Kidney (tissue), 13 donors: ENCODE measurements at regions not wholly inside any gene's neighbourhood (a gene's known extent, or its start where the extent isn't known, plus 50 kb on each side); places are given as distances from the start of the nearest gene placed in this dataset.
"Not testable (repeated sequence)": the region's sequence is repeated elsewhere in the genome, so short reads cannot be mapped to it uniquely, and the experiment has no call there.

Experiments used
- DNase-seq, 5 donors: peaks; one replicate each; pipeline ENCODE4 v3.0.0-alpha.2; 2013 to 2020
- FAIRE-seq: peaks from 2 replicates; lab custom pipeline; 2012; peaks lifted over from hg19 to GRCh38; lab: Jason Lieb, UNC
- H3K27ac ChIP-seq, 2 donors: one replicate each; pipeline ENCODE4 v1.7.0; 2013; ENCODE audit warnings: low read depth in 2 of 2, low read length in 2 of 2, inconsistent platforms in 1 of 2
- H3K27me3 ChIP-seq: one replicate; pipeline ENCODE4 v1.7.1; 2013; ENCODE audit warnings: low read length, inconsistent platforms; ENCODE audit not compliant: control insufficient read depth, insufficient read depth
- H3K36me3 ChIP-seq, 3 donors: one replicate each; pipeline versions ENCODE4 v1.7.0 to v1.7.1; 2013; ENCODE audit warnings: low read length in 3 of 3, control low read depth in 1 of 3, inconsistent platforms in 1 of 3; ENCODE audit not compliant: insufficient read depth in 3 of 3, control insufficient read depth in 2 of 3
- H3K4me1 ChIP-seq, 3 donors: one replicate each; pipeline versions ENCODE4 v1.7.0 to v1.7.1; 2013; ENCODE audit warnings: low read length in 3 of 3, inconsistent platforms in 1 of 3, low read depth in 1 of 3; ENCODE audit not compliant: control insufficient read depth in 2 of 3, insufficient read depth in 2 of 3
- H3K4me3 ChIP-seq, 3 donors: one replicate each; pipeline versions ENCODE4 v1.7.0 to v1.8.1; 2013; ENCODE audit warnings: low read length in 3 of 3, control low read depth in 1 of 3, inconsistent platforms in 1 of 3
- H3K9ac ChIP-seq, 3 donors: one replicate each; pipeline versions ENCODE4 v1.7.0 to v1.7.1; 2013; ENCODE audit warnings: low read length in 3 of 3, control low read depth in 1 of 3, inconsistent platforms in 1 of 3
- H3K9me3 ChIP-seq, 3 donors: one replicate each; pipeline versions ENCODE4 v1.7.0 to v1.7.1; 2013; ENCODE audit warnings: low read length in 3 of 3, control low read depth in 1 of 3, inconsistent platforms in 1 of 3; ENCODE audit not compliant: control insufficient read depth in 2 of 3, insufficient read depth in 1 of 3
- CTCF ChIP-seq: IDR thresholded peaks from 3 replicates; pipeline ENCODE4 v1.5.1; 2012; ENCODE audit warnings: mild to moderate bottlenecking, moderate library complexity, borderline replicate concordance; ENCODE audit not compliant: insufficient read depth; ENCODE audit errors: extremely low read depth
- intact Hi-C: fragments of 100-400 bp; cut with DNase I; formaldehyde crosslinking; loops from one replicate; pipeline ENCODE4 v1.11.1; 2022
- donor health status: control.
- donor health status: control.
- donor health status: control.
- donor health status: control.
- donor health status: control.
- donor health status: DM: yes; HTN: yes; CAD: no.
- donor health status: Normal renal cell carcinoma (clear cell type).

- Histone ChIP-seq H3K4me1 (no peaks in the 10 kb centered on the region), H3K4me3 (no peak overlapping the region), H3K36me3 (no peaks in the 10 kb centered on the region), H3K27ac (no peak overlapping the region), H3K27me3 (no peaks in the 10 kb centered on the region), H3K9ac (no peak overlapping the region), H3K9me3 (no peaks in the 10 kb centered on the region)
- no peak for TF ChIP-seq CTCF
- intact Hi-C loops: no loop called here
- FAIRE-seq: no peak
- no peak for DNase-seq
These were observed 901.7 kb downstream of the PLOD2 start for GRCh38 chr3:145259166-145259880.

- H3K9me3 ChIP-seq, H3K27ac ChIP-seq, DNase-seq, H3K4me1 ChIP-seq, H3K27me3 ChIP-seq, H3K36me3 ChIP-seq, FAIRE-seq, intact Hi-C loops, H3K4me3 ChIP-seq, H3K9ac ChIP-seq: not testable (repeated sequence)
These were observed 897.5 kb downstream of the PLOD2 start for GRCh38 chr3:145263458-145263857.

GRCh38 chr3:145266368-145266767 is 894.6 kb downstream of the PLOD2 start:
- TF ChIP-seq CTCF: no peak
- peaks cover 0 to 2% (median 0%) of the 10 kb centered on the region in 3 donors for H3K9me3 ChIP-seq
- no peak overlapping the region for H3K4me3 ChIP-seq
- no peak for FAIRE-seq
- DNase-seq: no peak
- H3K4me1 ChIP-seq: no peaks in the 10 kb centered on the region
- intact Hi-C loops: no loop called here
- H3K27ac ChIP-seq: no peak overlapping the region
- no peaks in the 10 kb centered on the region for H3K27me3 ChIP-seq
- H3K36me3 ChIP-seq: no peaks in the 10 kb centered on the region
- H3K9ac ChIP-seq: no peak overlapping the region

GRCh38 chr3:145269106-145269505 is 891.9 kb downstream of the PLOD2 start:
- Histone ChIP-seq H3K27me3 (no peaks in the 10 kb centered on the region), H3K9me3 (peaks cover 0 to 2% (median 0%) of the 10 kb centered on the region in 3 donors), H3K27ac (no peak overlapping the region), H3K36me3 (no peaks in the 10 kb centered on the region), H3K4me3 (no peak overlapping the region), H3K4me1 (no peaks in the 10 kb centered on the region), H3K9ac (no peak overlapping the region)
- no peak for FAIRE-seq
- intact Hi-C loops: no loop called here
- TF ChIP-seq CTCF: no peak
- DNase-seq: no peak
